Activated naive CD8-positive, alpha-beta T cell treated with anti-CD3 and anti-CD28 coated beads, Interleukin-2, amount 50 U/mL, for 24 hours (primary cell): ENCODE measurements at regions not wholly inside any gene's neighbourhood (a gene's known extent, or its start where the extent isn't known, plus 50 kb on each side); places are given as distances from the start of the nearest gene placed in this dataset.
"Not testable (repeated sequence)": the region's sequence is repeated elsewhere in the genome, so short reads cannot be mapped to it uniquely, and the experiment has no call there.

Experiments
- ATAC-seq: fragments of 150-1000 bp; cut with Tn5 transposase; one replicate; pipeline ENCODE4 v1.10.0; 2021
- DNase-seq: peaks from one replicate; pipeline ENCODE4 v3.0.0; 2021
- H3K27ac Mint-ChIP-seq: one replicate; pipeline ENCODE4 v1.8.0; 2021; ENCODE audit warnings: mild to moderate bottlenecking, mixed read lengths
- H3K27me3 Mint-ChIP-seq: one replicate; pipeline ENCODE4 v1.8.0; 2021; ENCODE audit warnings: mixed read lengths
- H3K36me3 Mint-ChIP-seq: one replicate; pipeline ENCODE4 v1.8.0; 2021; ENCODE audit warnings: low read depth, mixed read lengths
- H3K4me1 Mint-ChIP-seq: one replicate; pipeline ENCODE4 v1.8.0; 2021; ENCODE audit warnings: mixed read lengths
- H3K4me3 Mint-ChIP-seq: one replicate; pipeline ENCODE4 v1.8.0; 2021; ENCODE audit warnings: mild to moderate bottlenecking, moderate library complexity, mixed read lengths
- H3K9me3 Mint-ChIP-seq: one replicate; pipeline ENCODE4 v1.8.0; 2021; ENCODE audit warnings: mixed read lengths

- peaks cover 16% of the 10 kb centered on the region for H3K27me3 Mint-ChIP-seq
- ATAC-seq = no peak
Measured at GRCh38 chr2:236993286-236993685, 92.4 kb upstream of the COPS8 start.

GRCh38 chr2:236994361-236994760, 91.3 kb upstream of the COPS8 start:
- no peaks in the 10 kb centered on the region for H3K36me3 Mint-ChIP-seq
- no peaks in the 10 kb centered on the region for H3K4me1 Mint-ChIP-seq
- ATAC-seq (no peak), DNase-seq (no peak)
- H3K27me3 Mint-ChIP-seq = peaks cover 11% of the 10 kb centered on the region
- H3K4me3 Mint-ChIP-seq = no peak overlapping the region
- H3K9me3 Mint-ChIP-seq = no peaks in the 10 kb centered on the region
- H3K27ac Mint-ChIP-seq = no peak overlapping the region

More at GRCh38 chr2:236993286-236993685, 92.4 kb upstream of the COPS8 start:
- no peak overlapping the region for H3K27ac Mint-ChIP-seq
- H3K4me1 Mint-ChIP-seq = no peaks in the 10 kb centered on the region
- no peak overlapping the region for H3K4me3 Mint-ChIP-seq
- H3K9me3 Mint-ChIP-seq = no peaks in the 10 kb centered on the region
- no peak for DNase-seq
- H3K36me3 Mint-ChIP-seq = no peaks in the 10 kb centered on the region

GRCh38 chr2:236997069-236997715, 88.5 kb upstream of the COPS8 start:
- Mint-ChIP-seq H3K36me3 (no peaks in the 10 kb centered on the region), H3K9me3 (no peaks in the 10 kb centered on the region), H3K4me3 (no peak overlapping the region), H3K4me1 (no peaks in the 10 kb centered on the region), H3K27me3 (peaks cover 8% of the 10 kb centered on the region), H3K27ac (no peak overlapping the region)
- DNase-seq (no peak), ATAC-seq (no peak)

- no peaks in the 10 kb centered on the region for H3K36me3 Mint-ChIP-seq
- ATAC-seq = no peak
- H3K4me1 Mint-ChIP-seq = no peaks in the 10 kb centered on the region
- H3K9me3 Mint-ChIP-seq = no peaks in the 10 kb centered on the region
- no peak overlapping the region for H3K27ac Mint-ChIP-seq
- no peak overlapping the region for H3K4me3 Mint-ChIP-seq
- peaks cover 7% of the 10 kb centered on the region for H3K27me3 Mint-ChIP-seq
- no peak for DNase-seq
Measured at GRCh38 chr2:236998236-236998635, 87.5 kb upstream of the COPS8 start.

GRCh38 chr2:236998758-236999157, 86.9 kb upstream of the COPS8 start:
- no peaks in the 10 kb centered on the region for H3K4me1 Mint-ChIP-seq
- no peak overlapping the region for H3K27ac Mint-ChIP-seq
- no peaks in the 10 kb centered on the region for H3K9me3 Mint-ChIP-seq
- no peak overlapping the region for H3K4me3 Mint-ChIP-seq
- no peaks in the 10 kb centered on the region for H3K36me3 Mint-ChIP-seq
- DNase-seq (no peak), ATAC-seq (no peak)
- peaks cover 7% of the 10 kb centered on the region for H3K27me3 Mint-ChIP-seq

- H3K36me3 Mint-ChIP-seq = no peaks in the 10 kb centered on the region
- H3K27ac Mint-ChIP-seq = no peak overlapping the region
- H3K27me3 Mint-ChIP-seq = peaks cover 5% of the 10 kb centered on the region
- no peaks in the 10 kb centered on the region for H3K9me3 Mint-ChIP-seq
- no peaks in the 10 kb centered on the region for H3K4me1 Mint-ChIP-seq
- DNase-seq (no peak), ATAC-seq (no peak)
- no peak overlapping the region for H3K4me3 Mint-ChIP-seq
Measured at GRCh38 chr2:237000481-237000880, 85.2 kb upstream of the COPS8 start.

GRCh38 chr2:237005341-237005740, 80.3 kb upstream of the COPS8 start:
- not testable (repeated sequence) for H3K4me1 Mint-ChIP-seq, ATAC-seq, H3K27ac Mint-ChIP-seq, H3K4me3 Mint-ChIP-seq, H3K27me3 Mint-ChIP-seq, H3K36me3 Mint-ChIP-seq, DNase-seq, H3K9me3 Mint-ChIP-seq

- Mint-ChIP-seq H3K36me3 (no peaks in the 10 kb centered on the region), H3K4me1 (no peaks in the 10 kb centered on the region), H3K9me3 (no peaks in the 10 kb centered on the region), H3K27me3 (no peaks in the 10 kb centered on the region), H3K4me3 (no peak overlapping the region), H3K27ac (no peak overlapping the region)
- ATAC-seq = no peak
- no peak for DNase-seq
Measured at GRCh38 chr2:237011206-237011795, 74.4 kb upstream of the COPS8 start.

GRCh38 chr2:237012004-237012403, 73.7 kb upstream of the COPS8 start:
- DNase-seq (no peak), ATAC-seq (no peak)
- Mint-ChIP-seq H3K27me3 (no peaks in the 10 kb centered on the region), H3K27ac (no peak overlapping the region), H3K36me3 (no peaks in the 10 kb centered on the region), H3K4me1 (no peaks in the 10 kb centered on the region), H3K9me3 (no peaks in the 10 kb centered on the region), H3K4me3 (no peak overlapping the region)

- DNase-seq (no peak), ATAC-seq (no peak)
- no peaks in the 10 kb centered on the region for H3K27me3 Mint-ChIP-seq
- H3K27ac Mint-ChIP-seq = no peak overlapping the region
- H3K4me3 Mint-ChIP-seq = no peak overlapping the region
- no peaks in the 10 kb centered on the region for H3K36me3 Mint-ChIP-seq
- H3K9me3 Mint-ChIP-seq = no peaks in the 10 kb centered on the region
- no peaks in the 10 kb centered on the region for H3K4me1 Mint-ChIP-seq
Measured at GRCh38 chr2:237012577-237013267, 73.0 kb upstream of the COPS8 start.

- no peaks in the 10 kb centered on the region for H3K4me1 Mint-ChIP-seq
- no peak overlapping the region for H3K27ac Mint-ChIP-seq
- DNase-seq (no peak), ATAC-seq (no peak)
- no peak overlapping the region for H3K4me3 Mint-ChIP-seq
- H3K9me3 Mint-ChIP-seq = no peaks in the 10 kb centered on the region
- no peaks in the 10 kb centered on the region for H3K27me3 Mint-ChIP-seq
- H3K36me3 Mint-ChIP-seq = no peaks in the 10 kb centered on the region
Measured at GRCh38 chr2:237016121-237016915, 69.4 kb upstream of the COPS8 start.

- H3K4me3 Mint-ChIP-seq = no peak overlapping the region
- no peaks in the 10 kb centered on the region for H3K36me3 Mint-ChIP-seq
- no peaks in the 10 kb centered on the region for H3K9me3 Mint-ChIP-seq
- no peaks in the 10 kb centered on the region for H3K27me3 Mint-ChIP-seq
- H3K4me1 Mint-ChIP-seq = no peaks in the 10 kb centered on the region
- H3K27ac Mint-ChIP-seq = no peak overlapping the region
- ATAC-seq (no peak), DNase-seq (no peak)
Measured at GRCh38 chr2:237020090-237020489, 65.6 kb upstream of the COPS8 start.

GRCh38 chr2:237022533-237022932, 63.2 kb upstream of the COPS8 start:
- no peaks in the 10 kb centered on the region for H3K9me3 Mint-ChIP-seq
- H3K27ac Mint-ChIP-seq = no peak overlapping the region
- H3K27me3 Mint-ChIP-seq = no peaks in the 10 kb centered on the region
- H3K4me1 Mint-ChIP-seq = no peaks in the 10 kb centered on the region
- no peak for DNase-seq
- H3K36me3 Mint-ChIP-seq = no peaks in the 10 kb centered on the region
- no peak for ATAC-seq
- no peak overlapping the region for H3K4me3 Mint-ChIP-seq

GRCh38 chr2:237024255-237024654, 61.4 kb upstream of the COPS8 start:
- no peaks in the 10 kb centered on the region for H3K9me3 Mint-ChIP-seq
- no peaks in the 10 kb centered on the region for H3K4me1 Mint-ChIP-seq
- no peak for DNase-seq
- H3K4me3 Mint-ChIP-seq = no peak overlapping the region
- no peak for ATAC-seq
- H3K36me3 Mint-ChIP-seq = no peaks in the 10 kb centered on the region
- H3K27ac Mint-ChIP-seq = no peak overlapping the region
- H3K27me3 Mint-ChIP-seq = no peaks in the 10 kb centered on the region
